WTC11 (cell line): ENCODE measurements at regions not wholly inside any gene's neighbourhood (a gene's known extent, or its start where the extent isn't known, plus 50 kb on each side); places are given as distances from the start of the nearest gene placed in this dataset.
"Not testable (repeated sequence)": the region's sequence is repeated elsewhere in the genome, so short reads cannot be mapped to it uniquely, and the experiment has no call there.

Experiments
- ETV6 ChIP-seq: sonication (generic); formaldehyde crosslinking; IDR thresholded peaks from 2 replicates; pipeline ENCODE4 v1.8.1; 2022; ENCODE audit warnings: mild to moderate bottlenecking, missing genetic modification reagents
- TF ChIP-seq, protein P1 (sequence below): sonication (generic); formaldehyde crosslinking; IDR thresholded peaks from 2 replicates; pipeline ENCODE4 v1.8.0; 2023; ENCODE audit warnings: mild to moderate bottlenecking, missing genetic modification reagents

- TF ChIP-seq ETV6: not testable (repeated sequence)
- TF ChIP-seq, protein P1, sequence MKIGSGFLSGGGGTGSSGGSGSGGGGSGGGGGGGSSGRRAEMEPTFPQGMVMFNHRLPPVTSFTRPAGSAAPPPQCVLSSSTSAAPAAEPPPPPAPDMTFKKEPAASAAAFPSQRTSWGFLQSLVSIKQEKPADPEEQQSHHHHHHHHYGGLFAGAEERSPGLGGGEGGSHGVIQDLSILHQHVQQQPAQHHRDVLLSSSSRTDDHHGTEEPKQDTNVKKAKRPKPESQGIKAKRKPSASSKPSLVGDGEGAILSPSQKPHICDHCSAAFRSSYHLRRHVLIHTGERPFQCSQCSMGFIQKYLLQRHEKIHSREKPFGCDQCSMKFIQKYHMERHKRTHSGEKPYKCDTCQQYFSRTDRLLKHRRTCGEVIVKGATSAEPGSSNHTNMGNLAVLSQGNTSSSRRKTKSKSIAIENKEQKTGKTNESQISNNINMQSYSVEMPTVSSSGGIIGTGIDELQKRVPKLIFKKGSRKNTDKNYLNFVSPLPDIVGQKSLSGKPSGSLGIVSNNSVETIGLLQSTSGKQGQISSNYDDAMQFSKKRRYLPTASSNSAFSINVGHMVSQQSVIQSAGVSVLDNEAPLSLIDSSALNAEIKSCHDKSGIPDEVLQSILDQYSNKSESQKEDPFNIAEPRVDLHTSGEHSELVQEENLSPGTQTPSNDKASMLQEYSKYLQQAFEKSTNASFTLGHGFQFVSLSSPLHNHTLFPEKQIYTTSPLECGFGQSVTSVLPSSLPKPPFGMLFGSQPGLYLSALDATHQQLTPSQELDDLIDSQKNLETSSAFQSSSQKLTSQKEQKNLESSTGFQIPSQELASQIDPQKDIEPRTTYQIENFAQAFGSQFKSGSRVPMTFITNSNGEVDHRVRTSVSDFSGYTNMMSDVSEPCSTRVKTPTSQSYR (CRISPR knock-in tag): not testable (repeated sequence)
These were observed 861.0 kb downstream of the CDH11 start for GRCh38 chr16:64260631-64261401.
